DOHH2 (cell line): ENCODE measurements at regions not wholly inside any gene's neighbourhood (a gene's known extent, or its start where the extent isn't known, plus 50 kb on each side); places are given as distances from the start of the nearest gene placed in this dataset.

ENCODE experiments used
- H3F3A ChIP-seq: fragments of 200-600 bp; sonication (generic), shearing (Covaris generic); 2 replicates; pipeline ENCODE4 v1.6.0; 2016; ENCODE audit warnings: antibody characterized with exemption, mild to moderate bottlenecking; ENCODE audit not compliant: control insufficient read depth, insufficient read depth
- H3K27ac ChIP-seq: fragments of 200-600 bp; sonication (generic); 2 replicates; pipeline ENCODE4 v1.5.1; 2014; ENCODE audit warnings: low read depth, mild to moderate bottlenecking, low read length, moderate library complexity
- H3K27me3 ChIP-seq: fragments of 200-600 bp; sonication (generic); 2 replicates; pipeline ENCODE4 v1.6.1; 2014; ENCODE audit warnings: mild to moderate bottlenecking, low read length, mixed read lengths; ENCODE audit not compliant: control insufficient read depth
- H3K36me3 ChIP-seq: fragments of 200-600 bp; sonication (generic); 2 replicates; pipeline ENCODE4 v1.6.1; 2014; ENCODE audit warnings: mild to moderate bottlenecking, low read length, moderate library complexity, mixed read lengths; ENCODE audit not compliant: control insufficient read depth
- H3K4me1 ChIP-seq: fragments of 200-600 bp; sonication (generic); 2 replicates; pipeline ENCODE4 v1.6.1; 2014; ENCODE audit warnings: mild to moderate bottlenecking, low read length, mixed read lengths; ENCODE audit not compliant: control insufficient read depth
- H3K4me2 ChIP-seq: fragments of 200-600 bp; sonication (generic); 2 replicates; pipeline ENCODE4 v1.6.0; 2014; ENCODE audit warnings: mild to moderate bottlenecking, low read length, moderate library complexity
- H3K4me3 ChIP-seq: fragments of 200-600 bp; sonication (generic); 2 replicates; pipeline ENCODE4 v1.5.1; 2014; ENCODE audit warnings: mild to moderate bottlenecking, low read length, mixed read lengths
- H3K79me2 ChIP-seq: fragments of 200-600 bp; sonication (generic); 2 replicates; pipeline ENCODE4 v1.6.1; 2014; ENCODE audit warnings: mild to moderate bottlenecking, low read length, mixed read lengths; ENCODE audit not compliant: control insufficient read depth
- H3K9me2 ChIP-seq: fragments of 200-600 bp; sonication (generic); replicated peaks from 2 replicates; pipeline ENCODE4 v1.6.1; 2014; ENCODE audit warnings: mild to moderate bottlenecking, low read length, mixed read lengths; ENCODE audit not compliant: control insufficient read depth
- H3K9me3 ChIP-seq: fragments of 200-600 bp; sonication (generic); 2 replicates; pipeline ENCODE4 v1.6.1; 2014; ENCODE audit warnings: antibody characterized with exemption, low read length, mixed read lengths; ENCODE audit not compliant: control insufficient read depth, insufficient read depth
- H4K20me1 ChIP-seq: fragments of 200-600 bp; sonication (generic); 2 replicates; pipeline ENCODE4 v1.6.0; 2014; ENCODE audit warnings: low read depth, mild to moderate bottlenecking, antibody characterized with exemption, low read length, moderate library complexity; ENCODE audit not compliant: control insufficient read depth, insufficient read depth
- CTCF ChIP-seq: fragments of 200-600 bp; sonication (generic); IDR thresholded peaks from one replicate; pipeline ENCODE4 v1.5.1; 2014; ENCODE audit warnings: antibody characterized with exemption, mild to moderate bottlenecking, low read depth, low read length; ENCODE audit not compliant: poor library complexity, severe bottlenecking
- EZH2phosphoT487 ChIP-seq: fragments of 200-600 bp; sonication (generic); IDR thresholded peaks from 2 replicates; pipeline ENCODE4 v1.6.1; 2017; ENCODE audit warnings: borderline replicate concordance, mild to moderate bottlenecking, antibody characterized with exemption, low read length, moderate library complexity, mixed read lengths

GRCh38 chr7:88590963-88591362, 168.5 kb upstream of the ZNF804B start:
- TF ChIP-seq CTCF (no peak), EZH2phosphoT487 (no peak)

DNA sequence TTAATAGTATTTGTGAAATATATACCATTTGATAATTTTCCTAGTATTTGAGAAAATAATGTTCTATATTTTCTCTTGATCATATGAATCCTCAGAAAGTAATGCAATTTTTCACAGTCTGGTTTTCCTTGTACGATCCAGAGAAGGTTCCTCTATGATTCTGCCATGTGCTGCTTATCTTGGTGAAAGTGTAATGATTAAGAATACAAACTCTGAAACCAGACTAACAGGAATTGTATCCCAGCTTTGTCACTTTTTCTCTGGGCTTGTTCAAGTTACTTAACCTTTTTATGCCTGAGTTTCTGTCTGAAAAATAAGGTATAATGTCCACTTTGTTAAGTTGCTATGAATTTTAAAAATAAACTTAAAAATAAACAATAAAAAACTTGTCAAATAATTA, 169.6 kb upstream of the ZNF804B start:
- no peaks in the 10 kb centered on the region for H3K36me3 ChIP-seq
- TF ChIP-seq EZH2phosphoT487: no peak
- no peak for TF ChIP-seq CTCF
- no peaks in the 10 kb centered on the region for H3K79me2 ChIP-seq
- no peak overlapping the region for H3K4me3 ChIP-seq
- no peaks in the 10 kb centered on the region for H3K27me3 ChIP-seq
- no peaks in the 10 kb centered on the region for H4K20me1 ChIP-seq
- H3K9me3 ChIP-seq: peaks cover 3% of the 10 kb centered on the region; the same call in 1 of the 2 replicates
- no peaks in the 10 kb centered on the region for H3K4me1 ChIP-seq
- no peak overlapping the region for H3K27ac ChIP-seq
- H3K4me2 ChIP-seq: no peak overlapping the region
- no peaks in the 10 kb centered on the region for H3K9me2 ChIP-seq
- no peaks in the 10 kb centered on the region for H3F3A ChIP-seq

More at GRCh38 chr7:88590963-88591362, 168.5 kb upstream of the ZNF804B start:
- Histone ChIP-seq H4K20me1 (no peaks in the 10 kb centered on the region), H3K4me3 (no peak overlapping the region), H3K4me1 (no peaks in the 10 kb centered on the region), H3K27me3 (no peaks in the 10 kb centered on the region), H3K4me2 (no peak overlapping the region), H3F3A (no peaks in the 10 kb centered on the region), H3K79me2 (no peaks in the 10 kb centered on the region), H3K9me3 (peaks cover 3% of the 10 kb centered on the region; the same call in 1 of the 2 replicates), H3K36me3 (no peaks in the 10 kb centered on the region), H3K27ac (no peak overlapping the region), H3K9me2 (no peaks in the 10 kb centered on the region)

DNA sequence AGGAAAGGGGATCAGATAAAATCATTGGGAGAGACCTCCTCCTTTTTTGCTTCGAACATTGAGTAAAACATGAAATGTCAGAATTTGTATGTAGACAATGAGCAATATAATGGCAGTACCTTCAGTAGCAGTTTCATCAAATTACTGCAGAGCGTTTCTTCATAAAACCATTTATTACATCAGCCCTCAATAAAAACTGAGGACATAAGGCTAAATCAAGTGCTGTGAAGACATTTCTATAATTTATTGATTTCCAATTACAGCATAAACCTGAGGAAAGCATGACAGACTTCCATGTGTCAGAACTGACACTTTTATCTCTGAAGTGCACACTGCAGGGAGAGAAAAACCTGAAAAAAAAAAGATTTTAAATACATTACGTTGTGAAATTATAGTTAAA, 172.6 kb upstream of the ZNF804B start:
- H3K4me3 ChIP-seq: no peak overlapping the region
- H3K4me1 ChIP-seq: no peaks in the 10 kb centered on the region
- H4K20me1 ChIP-seq: no peaks in the 10 kb centered on the region
- H3K9me2 ChIP-seq: no peaks in the 10 kb centered on the region
- H3K79me2 ChIP-seq: no peaks in the 10 kb centered on the region
- no peak overlapping the region for H3K4me2 ChIP-seq
- H3K36me3 ChIP-seq: no peaks in the 10 kb centered on the region
- no peaks in the 10 kb centered on the region for H3F3A ChIP-seq
- no peak overlapping the region for H3K27ac ChIP-seq
- H3K27me3 ChIP-seq: no peaks in the 10 kb centered on the region
- TF ChIP-seq EZH2phosphoT487 (no peak), CTCF (no peak)
- H3K9me3 ChIP-seq: peaks cover 3% of the 10 kb centered on the region; the same call in 1 of the 2 replicates

GRCh38 chr7:88586219-88586618, 173.3 kb upstream of the ZNF804B start:
- no peak for TF ChIP-seq CTCF
- H3K4me3 ChIP-seq: no peak overlapping the region
- H4K20me1 ChIP-seq: no peaks in the 10 kb centered on the region
- H3K27ac ChIP-seq: no peak overlapping the region
- H3K9me2 ChIP-seq: no peaks in the 10 kb centered on the region
- no peaks in the 10 kb centered on the region for H3K27me3 ChIP-seq
- H3K4me1 ChIP-seq: no peaks in the 10 kb centered on the region
- H3K36me3 ChIP-seq: no peaks in the 10 kb centered on the region
- H3K9me3 ChIP-seq: peaks cover 3% of the 10 kb centered on the region; the same call in 1 of the 2 replicates
- no peaks in the 10 kb centered on the region for H3F3A ChIP-seq
- no peaks in the 10 kb centered on the region for H3K79me2 ChIP-seq
- no peak overlapping the region for H3K4me2 ChIP-seq
